ENCODE measurements at regions not wholly inside any gene's neighbourhood (a gene's known extent, or its start where the extent isn't known, plus 50 kb on each side); places are given as distances from the start of the nearest gene placed in this dataset. TPM values are rescaled to one million over a fixed set of nuclear protein-coding genes. Genes with fewer than 3 reads are reported as not detected.

GRCh38 chr15:36527235-36528162 is 51.9 kb upstream of the CDIN1 start:
- no peak for DNase-seq

GRCh38 chr15:36529296-36530011 is 50.0 kb upstream of the CDIN1 start:
- DNase-seq, result no peak

Small RNA genes in the stretch of these regions (small RNA-seq; reads per million reads assigned to genes)
- gene AC068867.1 (ENCODE audit: low replicate concordance), result not detected
- gene MIR4510 (ENCODE audit: low replicate concordance), result not detected
